Activated CD4-positive, alpha-beta memory T cell treated with anti-CD3 and anti-CD28 coated beads for 36 hours (primary cell): ENCODE measurements at regions not wholly inside any gene's neighbourhood (a gene's known extent, or its start where the extent isn't known, plus 50 kb on each side); places are given as distances from the start of the nearest gene placed in this dataset.

Experiments
- CTCF ChIA-PET: fragments of 350-600 bp; sonication (Branson Sonifier 250); formaldehyde crosslinking; loops from one replicate; lab custom pipeline; 2021; ENCODE audit warnings: antibody characterized with exemption, inconsistent platforms; lab: Charles Lee
- POLR2A ChIA-PET: fragments of 350-600 bp; sonication (Branson Sonifier 250); formaldehyde crosslinking; loops from one replicate; lab custom pipeline; 2021; ENCODE audit warnings: antibody characterized with exemption; lab: Charles Lee
- DNase-seq: peaks from one replicate; pipeline ENCODE4 v3.0.0-alpha.2; 2020
- H3K27ac Mint-ChIP-seq: one replicate; pipeline ENCODE4 v1.8.0; 2021; ENCODE audit warnings: mixed read lengths
- H3K27me3 Mint-ChIP-seq: one replicate; pipeline ENCODE4 v1.8.0; 2021; ENCODE audit warnings: mixed read lengths
- H3K36me3 Mint-ChIP-seq: one replicate; pipeline ENCODE4 v1.8.0; 2021; ENCODE audit warnings: mixed read lengths
- H3K4me1 Mint-ChIP-seq: one replicate; pipeline ENCODE4 v1.8.0; 2021; ENCODE audit warnings: low read depth, mixed read lengths
- H3K4me3 Mint-ChIP-seq: one replicate; pipeline ENCODE4 v1.8.0; 2021; ENCODE audit warnings: mild to moderate bottlenecking, mixed read lengths
- H3K9me3 Mint-ChIP-seq: one replicate; pipeline ENCODE4 v1.8.0; 2021; ENCODE audit warnings: mixed read lengths
- intact Hi-C: fragments of 100-400 bp; cut with micrococcal nuclease; formaldehyde crosslinking; loops from one replicate; pipeline ENCODE4 v1.15.1; 2023

DNA sequence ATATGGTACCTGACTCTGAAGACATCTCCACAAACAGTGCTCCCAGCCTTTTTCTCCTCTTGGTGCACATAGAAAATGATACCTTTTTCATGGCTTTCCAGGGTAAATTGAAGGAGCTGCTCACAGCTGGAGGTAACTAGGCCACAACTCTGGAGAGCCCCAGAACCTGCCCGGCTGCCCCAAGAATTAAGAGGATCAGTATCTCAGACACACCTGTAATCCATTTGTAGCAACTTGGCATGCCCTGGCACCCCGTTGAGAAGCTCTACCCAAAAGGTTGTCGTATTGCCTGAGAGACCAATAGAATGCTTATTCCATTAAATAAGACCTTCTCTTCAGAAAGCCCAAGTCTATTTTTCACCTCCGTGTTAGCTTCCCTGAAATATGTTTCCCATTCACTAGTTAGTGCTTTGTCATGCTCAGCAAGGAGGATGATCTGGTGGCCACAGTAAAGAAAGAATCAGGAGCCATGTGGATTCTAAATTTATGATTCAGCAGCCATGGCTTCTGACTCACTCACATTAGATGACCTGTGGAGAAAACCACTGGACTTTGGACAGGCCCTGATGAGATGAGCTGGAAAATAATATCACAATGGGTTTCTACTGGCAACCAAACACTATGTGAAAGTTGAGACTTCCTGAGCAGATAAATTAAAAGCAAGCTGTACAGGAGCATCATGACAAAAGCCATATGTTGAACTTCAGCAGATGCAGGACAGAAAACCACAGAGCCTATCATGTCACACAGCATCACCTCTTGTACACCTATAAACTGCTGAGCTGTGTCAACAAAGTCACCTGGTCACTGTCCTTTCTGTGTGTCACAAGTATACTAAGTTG, 253.3 kb upstream of the OSR1 start:
- peaks cover 15% of the 10 kb centered on the region for H3K27me3 Mint-ChIP-seq
- DNase-seq = no peak
- ChIA-PET CTCF (interaction anchor here (0.7 kb wide), 1 partner anchor 56 kb away, joined by 3 read pairs; no protein-coding TSS in a partner anchor), POLR2A (no interaction called here)
- H3K27ac Mint-ChIP-seq = no peak overlapping the region
- intact Hi-C loops = no loop called here
- H3K9me3 Mint-ChIP-seq = peaks cover 31% of the 10 kb centered on the region
- no peaks in the 10 kb centered on the region for H3K36me3 Mint-ChIP-seq
- H3K4me3 Mint-ChIP-seq = no peak overlapping the region
- H3K4me1 Mint-ChIP-seq = no peaks in the 10 kb centered on the region

- no peak overlapping the region for H3K4me3 Mint-ChIP-seq
- H3K36me3 Mint-ChIP-seq = no peaks in the 10 kb centered on the region
- intact Hi-C loops = no loop called here
- DNase-seq = no peak
- CTCF ChIA-PET = no interaction called here
- POLR2A ChIA-PET = no interaction called here
- peaks cover 12% of the 10 kb centered on the region for H3K9me3 Mint-ChIP-seq
- no peak overlapping the region for H3K27ac Mint-ChIP-seq
- peaks cover 17% of the 10 kb centered on the region for H3K27me3 Mint-ChIP-seq
- H3K4me1 Mint-ChIP-seq = no peaks in the 10 kb centered on the region
Measured at GRCh38 chr2:19609266-19609665, 250.8 kb upstream of the OSR1 start.

- CTCF ChIA-PET = no interaction called here
- POLR2A ChIA-PET = no interaction called here
- Mint-ChIP-seq H3K4me3 (no peak overlapping the region), H3K27ac (no peak overlapping the region), H3K36me3 (no peaks in the 10 kb centered on the region), H3K4me1 (no peaks in the 10 kb centered on the region), H3K27me3 (peaks cover 17% of the 10 kb centered on the region), H3K9me3 (peaks cover 4% of the 10 kb centered on the region)
- no peak for DNase-seq
- intact Hi-C loops = no loop called here
Measured at GRCh38 chr2:19607931-19608771, 249.7 kb upstream of the OSR1 start.

DNA sequence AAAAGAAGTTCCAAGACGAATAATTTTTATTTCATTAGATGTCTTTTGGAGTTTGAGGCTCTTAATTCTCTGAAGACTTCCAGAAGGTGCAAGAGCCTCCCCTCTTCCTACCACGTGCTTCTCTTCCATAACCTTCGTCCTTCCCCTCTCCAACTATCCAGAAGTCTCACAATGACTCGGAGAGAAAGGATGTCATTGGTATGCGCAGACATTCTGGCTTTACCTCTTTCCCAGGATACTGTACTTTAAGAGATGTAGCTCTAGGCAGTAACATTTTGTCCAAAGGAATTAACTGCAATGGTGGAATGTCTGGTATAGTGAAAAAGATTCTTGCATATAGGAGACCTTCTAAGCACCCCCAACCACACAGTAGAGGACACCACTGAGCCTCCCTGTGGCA, 249.0 kb upstream of the OSR1 start:
- intact Hi-C loops = no loop called here
- Mint-ChIP-seq H3K4me3 (no peak overlapping the region), H3K27me3 (peaks cover 17% of the 10 kb centered on the region), H3K4me1 (no peaks in the 10 kb centered on the region), H3K9me3 (peaks cover 7% of the 10 kb centered on the region), H3K27ac (no peak overlapping the region), H3K36me3 (no peaks in the 10 kb centered on the region)
- POLR2A ChIA-PET = no interaction called here
- CTCF ChIA-PET = no interaction called here
- no peak for DNase-seq

- H3K27ac Mint-ChIP-seq = no peak overlapping the region
- DNase-seq = no peak
- no peaks in the 10 kb centered on the region for H3K36me3 Mint-ChIP-seq
- H3K4me3 Mint-ChIP-seq = no peak overlapping the region
- ChIA-PET POLR2A (no interaction called here), CTCF (no interaction called here)
- intact Hi-C loops = no loop called here
- H3K9me3 Mint-ChIP-seq = peaks cover 7% of the 10 kb centered on the region
- H3K27me3 Mint-ChIP-seq = peaks cover 8% of the 10 kb centered on the region
- no peaks in the 10 kb centered on the region for H3K4me1 Mint-ChIP-seq
Measured at GRCh38 chr2:19600982-19601381, 242.6 kb upstream of the OSR1 start.

DNA sequence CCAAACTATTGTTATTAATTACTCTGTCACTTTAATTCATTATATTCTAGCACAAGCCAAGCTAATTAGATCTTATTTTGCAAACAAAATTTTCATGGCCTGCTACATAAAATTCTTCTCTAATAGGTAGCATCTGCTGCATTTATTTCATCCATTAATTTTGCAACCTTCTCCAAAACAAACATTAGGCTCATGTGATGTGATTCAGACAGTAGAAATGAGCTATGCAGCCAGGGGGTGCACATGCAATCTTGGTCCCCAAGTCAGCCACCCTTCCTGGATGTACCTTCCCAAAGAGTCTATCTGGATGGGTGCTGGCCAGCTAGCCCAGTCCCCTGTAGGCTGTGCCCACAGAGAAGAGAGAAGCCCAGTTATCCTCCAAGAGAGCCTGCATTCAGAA, 242.1 kb upstream of the OSR1 start:
- intact Hi-C loops = no loop called here

DNA sequence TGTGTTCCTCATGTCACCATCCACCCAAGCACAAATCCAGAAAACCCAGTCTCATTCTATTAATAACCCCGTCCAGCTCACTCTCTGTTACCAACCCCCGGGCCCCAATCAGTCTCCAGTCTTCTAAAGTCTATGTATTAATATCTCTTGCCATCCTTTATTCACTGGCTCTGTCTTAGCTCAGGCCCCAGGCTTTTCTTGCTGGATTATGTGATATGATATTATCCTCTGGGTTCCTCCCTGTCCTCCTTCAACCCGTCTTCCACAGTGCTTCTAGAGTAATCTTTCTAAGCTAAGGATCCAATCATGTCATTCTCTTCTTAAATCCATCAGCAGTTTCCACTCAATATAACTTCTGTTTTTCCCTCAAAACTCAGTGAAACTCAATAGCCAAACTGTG, 240.5 kb upstream of the OSR1 start:
- H3K4me3 Mint-ChIP-seq = no peak overlapping the region
- H3K27me3 Mint-ChIP-seq = peaks cover 8% of the 10 kb centered on the region
- no peaks in the 10 kb centered on the region for H3K4me1 Mint-ChIP-seq
- peaks cover 3% of the 10 kb centered on the region for H3K9me3 Mint-ChIP-seq
- ChIA-PET POLR2A (no interaction called here), CTCF (no interaction called here)
- no peak for DNase-seq
- H3K27ac Mint-ChIP-seq = no peak overlapping the region
- no peaks in the 10 kb centered on the region for H3K36me3 Mint-ChIP-seq
- intact Hi-C loops = no loop called here

More for the DNA sequence above, 242.1 kb upstream of the OSR1 start:
- H3K36me3 Mint-ChIP-seq = no peaks in the 10 kb centered on the region
- no peak overlapping the region for H3K4me3 Mint-ChIP-seq
- peaks cover 8% of the 10 kb centered on the region for H3K27me3 Mint-ChIP-seq
- peaks cover 7% of the 10 kb centered on the region for H3K9me3 Mint-ChIP-seq
- POLR2A ChIA-PET = no interaction called here
- H3K4me1 Mint-ChIP-seq = no peaks in the 10 kb centered on the region
- DNase-seq = no peak
- CTCF ChIA-PET = no interaction called here
- no peak overlapping the region for H3K27ac Mint-ChIP-seq

- intact Hi-C loops = no loop called here
- Mint-ChIP-seq H3K27ac (no peak overlapping the region), H3K4me1 (no peaks in the 10 kb centered on the region), H3K27me3 (peaks cover 4% of the 10 kb centered on the region), H3K36me3 (no peaks in the 10 kb centered on the region), H3K4me3 (no peak overlapping the region), H3K9me3 (no peaks in the 10 kb centered on the region)
- no peak for DNase-seq
- CTCF ChIA-PET = no interaction called here
- POLR2A ChIA-PET = no interaction called here
Measured at GRCh38 chr2:19592197-19592596, 233.8 kb upstream of the OSR1 start.

DNA sequence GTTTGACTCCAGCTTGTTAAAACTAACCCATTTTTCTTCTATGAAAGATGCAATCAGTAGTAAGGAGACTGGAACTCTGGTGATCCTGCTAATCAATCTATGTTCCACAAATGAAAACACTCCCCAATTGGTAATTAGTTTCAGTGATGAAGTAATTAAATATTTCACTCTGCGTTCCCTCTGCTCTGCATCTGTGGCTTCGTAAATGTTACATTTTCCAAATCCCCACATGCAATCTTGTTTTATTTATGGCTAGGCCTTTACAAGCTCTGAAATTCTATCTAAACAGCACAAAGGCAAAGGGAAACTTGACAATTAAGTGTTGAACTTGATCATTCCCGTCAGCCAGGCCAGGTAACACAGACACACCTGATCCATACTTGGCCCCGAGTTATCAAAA, 231.4 kb upstream of the OSR1 start:
- Mint-ChIP-seq H3K9me3 (no peaks in the 10 kb centered on the region), H3K27ac (no peak overlapping the region), H3K4me1 (no peaks in the 10 kb centered on the region), H3K27me3 (no peaks in the 10 kb centered on the region), H3K4me3 (no peak overlapping the region), H3K36me3 (no peaks in the 10 kb centered on the region)
- intact Hi-C loops = no loop called here
- DNase-seq = no peak
- CTCF ChIA-PET = no interaction called here
- POLR2A ChIA-PET = no interaction called here

DNA sequence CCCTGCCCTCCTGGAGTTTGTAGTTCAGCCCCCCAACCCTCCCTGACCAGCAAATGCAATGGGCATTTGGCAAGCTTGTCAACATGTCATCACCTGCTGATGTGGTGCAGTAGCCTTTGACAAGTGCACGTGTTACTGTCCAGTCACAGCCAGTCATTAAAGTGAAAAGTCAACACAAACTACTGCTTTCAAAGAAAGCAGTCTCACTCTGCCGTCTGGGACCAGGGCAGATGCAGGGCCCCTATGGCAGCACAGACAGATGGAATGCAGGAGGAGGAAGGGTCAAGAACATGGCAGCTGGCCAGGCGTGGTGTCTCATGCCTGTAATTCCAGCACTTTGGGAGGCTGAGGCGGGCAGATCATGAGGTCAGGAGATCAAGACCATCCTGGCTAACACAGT, 222.4 kb upstream of the OSR1 start:
- Mint-ChIP-seq H3K4me1 (no peaks in the 10 kb centered on the region), H3K4me3 (no peak overlapping the region), H3K36me3 (no peaks in the 10 kb centered on the region), H3K27ac (no peak overlapping the region), H3K9me3 (no peaks in the 10 kb centered on the region), H3K27me3 (peaks cover 11% of the 10 kb centered on the region)
- intact Hi-C loops = no loop called here
- POLR2A ChIA-PET = no interaction called here
- DNase-seq = no peak
- CTCF ChIA-PET = no interaction called here

DNA sequence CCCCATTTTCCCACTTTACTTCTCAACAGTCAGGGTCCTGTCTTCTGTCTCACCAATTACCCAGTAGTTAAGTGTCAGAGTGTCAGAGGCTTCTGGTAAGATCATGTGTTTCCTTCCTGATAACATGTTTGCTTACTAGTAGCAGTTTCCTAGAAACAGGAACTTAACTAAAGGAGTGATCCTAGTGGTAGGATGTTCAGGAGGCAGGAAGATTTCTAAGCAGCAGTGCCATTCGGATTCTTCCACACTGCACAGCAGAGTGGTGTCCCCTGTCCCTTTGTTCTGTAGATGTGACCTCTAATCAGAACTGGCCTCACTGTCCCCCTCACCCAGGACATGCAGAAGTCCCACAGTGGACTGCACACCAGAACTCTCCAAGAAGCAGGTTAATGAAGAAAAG, 221.8 kb upstream of the OSR1 start:
- DNase-seq = no peak
- H3K9me3 Mint-ChIP-seq = no peaks in the 10 kb centered on the region
- ChIA-PET POLR2A (no interaction called here), CTCF (no interaction called here)
- H3K27ac Mint-ChIP-seq = no peak overlapping the region
- H3K4me1 Mint-ChIP-seq = no peaks in the 10 kb centered on the region
- no peaks in the 10 kb centered on the region for H3K36me3 Mint-ChIP-seq
- peaks cover 11% of the 10 kb centered on the region for H3K27me3 Mint-ChIP-seq
- intact Hi-C loops = no loop called here
- no peak overlapping the region for H3K4me3 Mint-ChIP-seq

- peaks cover 12% of the 10 kb centered on the region for H3K27me3 Mint-ChIP-seq
- H3K4me1 Mint-ChIP-seq = no peaks in the 10 kb centered on the region
- ChIA-PET POLR2A (no interaction called here), CTCF (no interaction called here)
- H3K36me3 Mint-ChIP-seq = no peaks in the 10 kb centered on the region
- no peaks in the 10 kb centered on the region for H3K9me3 Mint-ChIP-seq
- H3K27ac Mint-ChIP-seq = no peak overlapping the region
- DNase-seq = no peak
- no peak overlapping the region for H3K4me3 Mint-ChIP-seq
- intact Hi-C loops = no loop called here
Measured at GRCh38 chr2:19579461-19579860, 221.0 kb upstream of the OSR1 start.
